NCI-H524 (cell line): ENCODE measurements at regions not wholly inside any gene's neighbourhood (a gene's known extent, or its start where the extent isn't known, plus 50 kb on each side); places are given as distances from the start of the nearest gene placed in this dataset.
"Not testable (repeated sequence)": the region's sequence is repeated elsewhere in the genome, so short reads cannot be mapped to it uniquely, and the experiment has no call there.

Experiments
- DNase-seq, 2 experiments: peaks; one replicate each; lab custom pipeline; 2025; lab: John Stamatoyannopoulos, UW

- no peak for DNase-seq
These were observed 137.5 kb downstream of the CCDC71L start for GRCh38 chr7:106523482-106523881.

GRCh38 chr7:106522696-106523095 is 138.3 kb downstream of the CCDC71L start:
- DNase-seq, result no peak

- DNase-seq, result no peak
These were observed 139.4 kb downstream of the CCDC71L start for GRCh38 chr7:106521541-106521940.

- DNase-seq, result no peak
These were observed 139.9 kb downstream of the CCDC71L start for GRCh38 chr7:106520962-106521514.

- no peak for DNase-seq
These were observed 142.0 kb downstream of the CCDC71L start for GRCh38 chr7:106518967-106519366.

- DNase-seq, result no peak
These were observed 142.7 kb downstream of the CCDC71L start for GRCh38 chr7:106518239-106518638.

- DNase-seq, result no peak
These were observed 143.4 kb downstream of the CCDC71L start for GRCh38 chr7:106517508-106517907.

- DNase-seq, result no peak
These were observed 145.6 kb downstream of the CCDC71L start for GRCh38 chr7:106515321-106515720.

- no peak for DNase-seq
These were observed 146.1 kb downstream of the CCDC71L start for GRCh38 chr7:106514881-106515280.

GRCh38 chr7:106512217-106512616 is 148.7 kb downstream of the CCDC71L start:
- DNase-seq, result no peak

GRCh38 chr7:106504645-106505044 is 156.3 kb downstream of the CCDC71L start:
- DNase-seq, result no peak

GRCh38 chr7:106504207-106504606 is 156.8 kb downstream of the CCDC71L start:
- no peak for DNase-seq

GRCh38 chr7:106503626-106504025 is 157.3 kb downstream of the CCDC71L start:
- no peak for DNase-seq

GRCh38 chr7:106501605-106502580 is 159.1 kb downstream of the CCDC71L start:
- no peak for DNase-seq

GRCh38 chr7:106499897-106500296 is 161.1 kb downstream of the CCDC71L start:
- no peak for DNase-seq

GRCh38 chr7:106498005-106498404 is 163.0 kb downstream of the CCDC71L start:
- not testable (repeated sequence) for DNase-seq

- DNase-seq, result no peak
These were observed 167.8 kb downstream of the CCDC71L start for GRCh38 chr7:106493041-106493731.

GRCh38 chr7:106488465-106488864 is 172.5 kb downstream of the CCDC71L start:
- DNase-seq, result no peak

- no peak for DNase-seq
These were observed 173.1 kb downstream of the CCDC71L start for GRCh38 chr7:106487892-106488291.

GRCh38 chr7:106486331-106486730 is 174.6 kb downstream of the CCDC71L start:
- DNase-seq, result no peak

- DNase-seq, result no peak
These were observed 175.0 kb downstream of the CCDC71L start for GRCh38 chr7:106485919-106486318.

- DNase-seq, result no peak
These were observed 175.9 kb downstream of the CCDC71L start for GRCh38 chr7:106485031-106485551.
